ENCODE measurements at regions not wholly inside any gene's neighbourhood (a gene's known extent, or its start where the extent isn't known, plus 50 kb on each side); places are given as distances from the start of the nearest gene placed in this dataset.

GRCh38 chr11:26102325-26102724 lies 229.6 kb upstream of the ANO3 start:
- TF ChIP-seq CTCF (conservative IDR thresholded peaks at IDR 0.05; ENCODE audit: low read depth, low read length) (no peak), EZH2 (IDR thresholded peaks at IDR 0.05; ENCODE audit: borderline replicate concordance, low read depth, low read length, poor library complexity, severe bottlenecking) (no peak)
